ENCODE measurements at regions not wholly inside any gene's neighbourhood (a gene's known extent, or its start where the extent isn't known, plus 50 kb on each side); places are given as distances from the start of the nearest gene placed in this dataset.

DNA sequence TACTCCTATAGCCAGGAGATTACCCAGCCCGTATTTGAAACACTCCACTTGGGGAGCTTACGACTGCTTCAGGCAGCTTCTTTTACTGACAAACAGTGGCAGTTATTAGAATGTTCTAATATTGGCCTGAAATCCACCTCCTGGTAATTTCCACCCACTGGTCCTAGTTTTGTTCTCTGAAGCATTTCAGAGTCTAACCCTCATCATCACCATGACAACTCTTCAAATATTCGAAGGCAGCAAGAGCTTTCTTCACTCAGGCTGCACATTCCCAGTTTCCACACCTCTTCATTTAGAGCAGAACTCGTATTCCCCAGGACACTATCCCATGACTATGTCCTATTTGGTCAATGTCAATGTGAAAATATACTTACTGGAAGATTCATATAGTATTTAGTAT is 325.6 kb downstream of the UBE3D start:
- DNase-seq (ENCODE audit: low spot score), result no peak

DNA sequence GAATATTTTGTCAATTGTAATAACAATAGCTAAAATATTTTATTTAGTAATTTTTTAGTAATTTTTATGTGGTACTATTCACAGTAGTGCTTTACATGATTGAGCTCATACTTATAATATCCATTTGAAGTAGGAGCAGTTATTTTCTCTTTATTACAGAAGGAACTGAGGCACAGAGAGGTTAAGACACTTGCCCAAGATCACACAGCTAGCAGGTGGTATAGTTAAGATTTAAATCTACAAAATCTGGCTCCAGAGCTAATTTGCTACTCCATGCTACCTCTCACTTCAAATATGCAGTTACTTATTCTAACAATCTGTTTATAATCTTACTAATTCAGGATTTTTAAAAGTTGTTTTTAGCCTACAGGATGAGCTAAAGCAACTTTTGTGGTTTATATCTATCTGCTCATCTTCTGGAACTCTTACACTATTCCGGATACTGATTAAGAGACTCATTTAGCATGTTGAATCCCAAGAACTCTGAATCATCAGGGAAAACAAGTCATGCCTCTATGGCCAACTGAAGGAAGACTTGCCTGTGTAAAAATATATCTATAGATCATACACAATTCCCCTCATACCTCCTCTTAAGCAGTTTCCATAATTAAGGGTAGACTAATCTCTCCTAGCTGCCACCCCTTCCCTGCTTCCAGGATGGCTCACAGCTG is 324.2 kb downstream of the UBE3D start:
- no peak for DNase-seq (ENCODE audit: low spot score)

- no peak for DNase-seq (ENCODE audit: low spot score)
Observed at GRCh38 chr6:82741996-82742385, 323.6 kb downstream of the UBE3D start.

- no peak for DNase-seq (ENCODE audit: low spot score)
Observed at GRCh38 chr6:82744286-82745015, 321.2 kb downstream of the UBE3D start.

DNA sequence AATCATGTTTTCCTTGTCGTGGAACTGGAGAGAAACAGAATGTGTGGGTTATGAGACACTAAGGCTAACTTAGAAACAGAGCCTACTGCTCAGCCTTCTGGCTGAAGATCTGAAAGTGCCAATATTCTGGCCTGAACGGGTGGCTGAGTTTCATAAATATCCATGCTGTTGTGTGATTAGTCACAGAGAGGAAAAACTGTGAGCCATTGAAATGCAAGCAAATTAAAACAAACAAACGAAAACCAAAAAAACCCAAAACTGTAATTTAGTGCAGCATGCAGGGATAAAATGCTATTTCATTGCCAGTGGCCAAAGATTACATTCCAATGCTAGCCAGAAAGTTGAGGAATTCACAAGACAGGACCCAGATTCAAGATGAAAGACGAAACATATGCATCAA is 315.1 kb downstream of the UBE3D start:
- DNase-seq (ENCODE audit: low spot score), result no peak

GRCh38 chr6:82751718-82752117 is 313.9 kb downstream of the UBE3D start:
- DNase-seq (ENCODE audit: low spot score), result no peak

DNA sequence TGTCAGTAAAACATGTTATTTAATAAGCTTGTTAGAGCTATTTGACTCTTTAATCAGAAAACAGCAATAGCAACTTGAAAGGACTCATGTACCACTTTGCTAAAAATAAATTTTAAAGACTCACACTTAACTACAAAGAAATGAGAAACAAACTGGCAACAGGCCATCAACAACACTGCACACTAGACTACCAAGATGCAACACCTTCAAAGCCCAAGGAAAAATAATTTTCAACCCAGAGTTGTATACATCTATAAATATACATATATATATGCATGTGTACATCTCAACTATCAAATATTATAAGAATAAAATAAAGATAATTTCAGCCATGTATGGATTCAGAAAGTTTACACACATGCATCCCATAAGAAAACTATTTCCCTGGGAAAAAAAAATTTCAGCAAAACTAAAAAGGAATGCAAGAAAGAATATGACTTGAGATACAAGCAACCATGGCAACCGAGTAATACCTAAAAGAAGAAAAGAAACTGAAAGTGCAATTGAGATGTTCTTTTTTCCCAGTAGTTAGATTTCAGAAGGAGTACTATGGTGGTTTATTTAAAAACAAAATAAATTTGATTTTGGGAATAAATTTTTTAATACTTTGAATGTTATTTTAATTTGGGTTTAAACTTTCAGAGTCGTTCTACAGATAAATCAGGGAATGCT is 303.8 kb downstream of the UBE3D start:
- DNase-seq (ENCODE audit: low spot score), result no peak

DNA sequence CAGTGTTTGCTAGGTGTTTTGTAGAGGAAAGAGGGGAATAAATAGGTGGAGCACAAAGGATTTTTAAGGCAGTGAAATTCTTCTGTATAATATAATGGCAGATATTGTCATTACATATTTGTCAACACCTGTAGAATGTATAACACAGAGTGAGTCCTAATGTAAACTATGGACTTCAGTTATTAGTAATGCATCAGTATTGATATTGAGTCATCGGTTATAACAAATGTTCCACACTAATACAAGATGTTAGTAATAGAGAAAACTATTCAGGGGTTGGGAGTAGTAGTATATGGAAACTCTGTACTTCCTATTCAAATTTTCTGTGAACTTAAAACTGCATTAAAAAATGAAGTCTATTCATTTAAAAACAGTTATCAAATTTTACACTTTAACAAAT is 299.2 kb downstream of the UBE3D start:
- DNase-seq (ENCODE audit: low spot score), result no peak

DNA sequence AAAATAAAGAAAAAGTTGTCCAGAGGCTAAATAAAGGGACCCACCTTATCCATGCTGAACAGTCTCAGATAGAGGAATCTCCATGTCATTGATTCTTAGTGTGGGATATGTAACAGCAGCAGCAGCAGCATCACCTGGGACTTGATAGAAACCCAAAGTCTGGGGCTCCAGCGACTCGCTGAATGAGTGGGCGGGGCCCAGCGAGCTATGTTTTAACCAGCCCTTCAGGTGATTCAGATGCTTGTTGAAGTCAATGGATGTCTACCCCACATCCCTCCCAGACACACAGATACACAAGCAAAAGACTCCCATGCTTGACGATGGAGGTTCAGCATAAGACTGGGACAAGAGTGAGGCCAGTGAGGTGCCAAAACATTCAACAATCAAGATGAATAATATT is 298.6 kb downstream of the UBE3D start:
- DNase-seq (ENCODE audit: low spot score), result no peak

- no peak for DNase-seq (ENCODE audit: low spot score)
Observed at GRCh38 chr6:82767447-82767846, 298.2 kb downstream of the UBE3D start.

- no peak for DNase-seq (ENCODE audit: low spot score)
Observed at GRCh38 chr6:82772851-82773717, 292.6 kb downstream of the UBE3D start.

DNA sequence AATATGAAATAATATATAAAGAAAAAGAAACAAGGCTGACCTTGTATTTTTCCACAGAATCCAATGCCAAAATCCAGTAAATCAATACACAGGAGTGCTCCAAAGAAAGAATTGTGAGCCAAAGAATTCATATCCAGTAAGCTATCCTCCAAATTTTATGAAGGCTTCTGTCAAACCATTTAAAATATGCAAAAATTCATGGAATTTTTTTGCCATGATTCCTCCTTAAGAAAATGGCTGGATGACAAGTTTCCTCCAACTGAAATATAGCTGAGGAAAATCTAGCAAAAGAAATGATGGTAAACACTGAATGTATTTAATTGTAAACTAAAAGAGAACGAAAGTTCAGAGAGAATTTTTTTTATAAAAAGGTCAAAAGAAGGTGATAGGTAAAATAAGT is 290.3 kb downstream of the UBE3D start:
- no peak for DNase-seq (ENCODE audit: low spot score)

DNA sequence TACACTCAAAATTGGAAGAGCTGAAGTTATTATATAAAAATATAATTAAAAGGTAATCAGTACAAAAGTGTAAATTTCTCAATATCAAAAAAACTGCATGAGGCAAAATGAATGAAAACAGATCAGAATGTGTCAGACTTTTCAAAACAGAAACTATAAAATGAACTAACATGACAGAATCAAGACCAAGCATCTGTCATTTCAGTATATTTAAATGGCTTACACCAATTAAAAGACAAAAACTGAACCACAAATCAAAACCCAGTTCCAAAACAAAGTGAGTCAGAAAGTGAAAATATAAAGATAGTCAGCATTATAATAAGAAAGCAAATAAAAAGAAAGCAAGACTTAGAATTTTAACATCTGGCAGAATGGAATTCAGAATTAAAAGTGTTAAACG is 289.7 kb downstream of the UBE3D start:
- DNase-seq (ENCODE audit: low spot score), result no peak

DNA sequence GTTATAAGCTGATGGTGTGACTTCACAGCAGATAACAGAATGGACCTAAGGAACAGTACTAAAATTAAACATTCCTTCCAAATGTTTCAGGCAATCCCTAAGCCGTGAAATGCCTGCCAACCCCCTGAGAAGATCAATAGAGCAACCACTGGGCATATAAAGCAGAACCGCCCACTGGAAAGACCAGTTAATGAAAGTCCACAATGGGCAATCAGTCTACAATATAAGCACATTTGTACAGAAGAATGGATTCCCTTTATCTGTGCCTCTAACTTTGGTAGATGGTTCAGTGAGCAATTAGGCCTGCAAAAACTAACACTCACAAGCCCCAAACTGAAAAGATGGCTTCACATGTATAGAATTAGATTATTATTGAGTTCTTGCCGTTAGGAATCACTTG is 286.6 kb downstream of the UBE3D start:
- no peak for DNase-seq (ENCODE audit: low spot score)

GRCh38 chr6:82780334-82780733 is 285.3 kb downstream of the UBE3D start:
- no peak for DNase-seq (ENCODE audit: low spot score)

- no peak for DNase-seq (ENCODE audit: low spot score)
Observed at GRCh38 chr6:82781620-82782204, 283.9 kb downstream of the UBE3D start.

- DNase-seq (ENCODE audit: low spot score), result no peak
Observed at GRCh38 chr6:82783587-82784236, 281.9 kb downstream of the UBE3D start.

- no peak for DNase-seq (ENCODE audit: low spot score)
Observed at GRCh38 chr6:82785206-82785605, 280.4 kb downstream of the UBE3D start.

- DNase-seq (ENCODE audit: low spot score), result no peak
Observed at GRCh38 chr6:82786248-82786647, 279.4 kb downstream of the UBE3D start.

DNA sequence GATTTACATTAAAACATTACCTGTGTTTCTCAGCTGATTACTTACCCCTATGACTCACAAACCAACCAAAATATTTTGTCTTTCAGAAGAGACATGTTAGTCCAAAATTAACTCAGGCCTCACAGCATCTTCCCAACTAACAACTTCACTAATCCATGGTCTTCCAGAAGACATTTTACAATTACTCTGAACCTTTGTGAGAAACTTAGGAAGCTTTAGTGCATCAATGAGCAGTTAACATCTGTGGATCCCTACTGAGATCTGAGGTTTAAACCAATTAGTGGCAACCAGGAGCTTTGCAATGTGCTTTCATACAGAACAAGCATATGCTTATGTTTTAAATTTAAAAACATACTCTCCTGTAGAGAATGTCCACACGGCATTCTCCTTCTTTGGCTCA is 269.7 kb downstream of the UBE3D start:
- no peak for DNase-seq (ENCODE audit: low spot score)

GRCh38 chr6:82801083-82801482 is 264.6 kb downstream of the UBE3D start:
- no peak for DNase-seq (ENCODE audit: low spot score)
